ENCODE measurements at regions not wholly inside any gene's neighbourhood (a gene's known extent, or its start where the extent isn't known, plus 50 kb on each side); places are given as distances from the start of the nearest gene placed in this dataset.

GRCh38 chr13:83709426-83710132 lies 172.7 kb downstream of the SLITRK1 start:
- TF ChIP-seq NFRKB (IDR thresholded peaks at IDR 0.05) (no peak), FOXK2 (IDR thresholded peaks at IDR 0.05) (no peak), FOXA1 (IDR thresholded peaks at IDR 0.05) (no peak), SUZ12 (IDR thresholded peaks at IDR 0.05) (no peak), LEF1 (IDR thresholded peaks at IDR 0.05; ENCODE audit: borderline replicate concordance) (no peak), ZNF384 (IDR thresholded peaks at IDR 0.05) (no peak), ARNT (IDR thresholded peaks at IDR 0.05) (no peak)
- POLR2A ChIA-PET, result no interaction called here
- no peak for DNase-seq (ENCODE audit: extremely low spot score)
- CTCF ChIA-PET, result no interaction called here

- no peak for TF ChIP-seq ZNF384 (IDR thresholded peaks at IDR 0.05)
- TF ChIP-seq, protein P1, sequence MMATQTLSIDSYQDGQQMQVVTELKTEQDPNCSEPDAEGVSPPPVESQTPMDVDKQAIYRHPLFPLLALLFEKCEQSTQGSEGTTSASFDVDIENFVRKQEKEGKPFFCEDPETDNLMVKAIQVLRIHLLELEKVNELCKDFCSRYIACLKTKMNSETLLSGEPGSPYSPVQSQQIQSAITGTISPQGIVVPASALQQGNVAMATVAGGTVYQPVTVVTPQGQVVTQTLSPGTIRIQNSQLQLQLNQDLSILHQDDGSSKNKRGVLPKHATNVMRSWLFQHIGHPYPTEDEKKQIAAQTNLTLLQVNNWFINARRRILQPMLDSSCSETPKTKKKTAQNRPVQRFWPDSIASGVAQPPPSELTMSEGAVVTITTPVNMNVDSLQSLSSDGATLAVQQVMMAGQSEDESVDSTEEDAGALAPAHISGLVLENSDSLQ (IDR thresholded peaks at IDR 0.05), result no peak
- TF ChIP-seq FOXA1 (IDR thresholded peaks at IDR 0.05), result no peak
- no peak for TF ChIP-seq FOXM1 (IDR thresholded peaks at IDR 0.05; ENCODE audit: borderline replicate concordance)
- no peak for TF ChIP-seq ARNT (IDR thresholded peaks at IDR 0.05)
- TF ChIP-seq ELF4 (IDR thresholded peaks at IDR 0.05), result no peak
- no peak for TF ChIP-seq L3MBTL2 (conservative IDR thresholded peaks at IDR 0.05)
- no peak for TF ChIP-seq SUZ12 (IDR thresholded peaks at IDR 0.05)
- TF ChIP-seq FOXK2 (IDR thresholded peaks at IDR 0.05), result no peak
- no peak for TF ChIP-seq SP1 (IDR thresholded peaks at IDR 0.05)
- TF ChIP-seq BHLHE40 (IDR thresholded peaks at IDR 0.05; ENCODE audit: borderline replicate concordance), result no peak
- no peak for TF ChIP-seq LEF1 (IDR thresholded peaks at IDR 0.05; ENCODE audit: borderline replicate concordance)
- TF ChIP-seq TARDBP (IDR thresholded peaks at IDR 0.05), result no peak
- TF ChIP-seq HDGF (IDR thresholded peaks at IDR 0.05; ENCODE audit: borderline replicate concordance), result no peak
- TF ChIP-seq CTBP1 (IDR thresholded peaks at IDR 0.05; ENCODE audit: borderline replicate concordance), result no peak
- no peak for TF ChIP-seq NFRKB (IDR thresholded peaks at IDR 0.05)
- POLR2A ChIA-PET, result no interaction called here
- DNase-seq (ENCODE audit: extremely low spot score), result no peak
- CTCF ChIA-PET, result no interaction called here
Measured at GRCh38 chr13:83702021-83702420, 180.3 kb downstream of the SLITRK1 start.

DNA sequence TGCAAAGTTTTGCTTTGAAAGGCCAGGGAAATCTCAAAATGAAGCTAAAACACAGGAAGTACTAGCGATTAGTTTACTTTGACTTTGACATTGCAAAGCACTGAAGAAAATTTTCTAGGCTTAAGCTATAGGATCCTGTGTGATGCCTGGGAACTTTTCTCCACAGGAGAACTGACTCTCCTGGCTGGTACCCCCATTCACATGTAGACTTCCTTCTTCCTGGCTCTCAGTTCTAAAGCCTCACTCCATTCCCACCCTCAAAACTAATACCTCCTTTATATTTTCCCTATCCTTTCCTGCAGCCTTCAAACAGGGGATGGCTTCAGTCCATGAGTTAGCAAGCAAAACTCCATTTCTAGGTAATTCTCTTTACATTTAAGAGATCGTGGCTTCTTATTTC lies 189.5 kb downstream of the SLITRK1 start:
- CTCF ChIA-PET, result no interaction called here
- TF ChIP-seq ZNF384 (IDR thresholded peaks at IDR 0.05) (no peak), ARNT (IDR thresholded peaks at IDR 0.05) (no peak), NFRKB (IDR thresholded peaks at IDR 0.05) (no peak), FOXA1 (IDR thresholded peaks at IDR 0.05) (no peak), SUZ12 (IDR thresholded peaks at IDR 0.05) (no peak), TARDBP (IDR thresholded peaks at IDR 0.05) (no peak), LEF1 (IDR thresholded peaks at IDR 0.05; ENCODE audit: borderline replicate concordance) (no peak), BHLHE40 (IDR thresholded peaks at IDR 0.05; ENCODE audit: borderline replicate concordance) (no peak), L3MBTL2 (conservative IDR thresholded peaks at IDR 0.05) (no peak), CTBP1 (IDR thresholded peaks at IDR 0.05; ENCODE audit: borderline replicate concordance) (no peak), ELF4 (IDR thresholded peaks at IDR 0.05) (no peak)
- TF ChIP-seq, protein P1 (IDR thresholded peaks at IDR 0.05), result no peak
- no peak for DNase-seq (ENCODE audit: extremely low spot score)
- POLR2A ChIA-PET, result no interaction called here

GRCh38 chr13:83691966-83692365 lies 190.3 kb downstream of the SLITRK1 start:
- DNase-seq (ENCODE audit: extremely low spot score), result no peak
- CTCF ChIA-PET, result no interaction called here
- POLR2A ChIA-PET, result interaction anchor here (0.8 kb wide), 1 partner anchor 8 kb away, joined by 3 read pairs; no protein-coding TSS in a partner anchor
- TF ChIP-seq ELF4 (IDR thresholded peaks at IDR 0.05) (no peak), SP1 (IDR thresholded peaks at IDR 0.05) (no peak), NFRKB (IDR thresholded peaks at IDR 0.05) (no peak), ZNF384 (IDR thresholded peaks at IDR 0.05) (no peak), CTBP1 (IDR thresholded peaks at IDR 0.05; ENCODE audit: borderline replicate concordance) (no peak), FOXK2 (IDR thresholded peaks at IDR 0.05) (no peak)

- no peak for TF ChIP-seq HDGF (IDR thresholded peaks at IDR 0.05; ENCODE audit: borderline replicate concordance)
- TF ChIP-seq BHLHE40 (IDR thresholded peaks at IDR 0.05; ENCODE audit: borderline replicate concordance), result no peak
- no peak for TF ChIP-seq SP1 (IDR thresholded peaks at IDR 0.05)
- TF ChIP-seq, protein P1 (IDR thresholded peaks at IDR 0.05), result no peak
- no peak for TF ChIP-seq ELF4 (IDR thresholded peaks at IDR 0.05)
- TF ChIP-seq FOXA1 (IDR thresholded peaks at IDR 0.05), result no peak
- ChIA-PET POLR2A (no interaction called here), CTCF (no interaction called here)
- DNase-seq (ENCODE audit: extremely low spot score), result no peak
Measured at GRCh38 chr13:83681547-83681946, 200.7 kb downstream of the SLITRK1 start.

GRCh38 chr13:83677985-83678384 lies 204.3 kb downstream of the SLITRK1 start:
- POLR2A ChIA-PET, result no interaction called here
- no peak for DNase-seq (ENCODE audit: extremely low spot score)
- TF ChIP-seq BHLHE40 (IDR thresholded peaks at IDR 0.05; ENCODE audit: borderline replicate concordance) (no peak), CTBP1 (IDR thresholded peaks at IDR 0.05; ENCODE audit: borderline replicate concordance) (no peak), FOXK2 (IDR thresholded peaks at IDR 0.05) (no peak), HDGF (IDR thresholded peaks at IDR 0.05; ENCODE audit: borderline replicate concordance) (no peak), L3MBTL2 (conservative IDR thresholded peaks at IDR 0.05) (no peak), TARDBP (IDR thresholded peaks at IDR 0.05) (no peak), NFRKB (IDR thresholded peaks at IDR 0.05) (no peak), SP1 (IDR thresholded peaks at IDR 0.05) (no peak)
- TF ChIP-seq, protein P1 (IDR thresholded peaks at IDR 0.05), result no peak
- CTCF ChIA-PET, result no interaction called here
